SK-N-SH treated with all-trans-retinoic acid at 6 μM for 48 hours (cell line): ENCODE measurements at regions not wholly inside any gene's neighbourhood (a gene's known extent, or its start where the extent isn't known, plus 50 kb on each side); places are given as distances from the start of the nearest gene placed in this dataset.

Experiments used
- ESRRG ChIP-seq: fragments of 250-450 bp; sonication (Bioruptor Pico); IDR thresholded peaks from 2 replicates; pipeline ENCODE4 v1.6.1; 2021; ENCODE audit warnings: mild to moderate bottlenecking
- ISL1 ChIP-seq: fragments of 250-450 bp; sonication (Bioruptor Pico); IDR thresholded peaks from 2 replicates; pipeline ENCODE4 v2.1.2; 2022; ENCODE audit warnings: mild to moderate bottlenecking, moderate library complexity
- RARB ChIP-seq: fragments of 250-450 bp; sonication (Bioruptor Pico); IDR thresholded peaks from 2 replicates; pipeline ENCODE4 v1.8.0; 2021; ENCODE audit warnings: mild to moderate bottlenecking, moderate library complexity
- SNAI2 ChIP-seq: fragments of 250-450 bp; sonication (Bioruptor Pico); IDR thresholded peaks from 2 replicates; pipeline ENCODE4 v1.5.0; 2020; ENCODE audit warnings: mild to moderate bottlenecking, moderate library complexity
- TSHZ2 ChIP-seq: fragments of 250-450 bp; sonication (Bioruptor Pico); IDR thresholded peaks from 2 replicates; pipeline ENCODE4 v1.5.0; 2020; ENCODE audit warnings: mild to moderate bottlenecking, moderate library complexity
- ZC3H10 ChIP-seq: fragments of 250-450 bp; sonication (Bioruptor Pico); IDR thresholded peaks from 2 replicates; pipeline ENCODE4 v1.5.1; 2021; ENCODE audit warnings: mild to moderate bottlenecking, moderate library complexity
- ZNF70 ChIP-seq: fragments of 450-650 bp; formaldehyde crosslinking; IDR thresholded peaks from 2 replicates; pipeline ENCODE4 v1.5.0; 2020; ENCODE audit warnings: mild to moderate bottlenecking, moderate library complexity
- TF ChIP-seq, protein P1 (sequence below): fragments of 250-450 bp; sonication (Bioruptor Pico); IDR thresholded peaks from 2 replicates; pipeline ENCODE4 v1.8.0; 2021; ENCODE audit warnings: low read depth, mild to moderate bottlenecking, moderate library complexity, borderline replicate concordance

GRCh38 chr1:234911787-234912186, 216.8 kb downstream of the TOMM20 start:
- TF ChIP-seq ZNF70 (CRISPR knock-in tag) (no peak), RARB (CRISPR knock-in tag) (no peak), SNAI2 (CRISPR knock-in tag) (no peak), ISL1 (CRISPR knock-in tag) (no peak), TSHZ2 (no peak), ESRRG (CRISPR knock-in tag) (no peak), ZC3H10 (CRISPR knock-in tag) (no peak)
- TF ChIP-seq, protein P1, sequence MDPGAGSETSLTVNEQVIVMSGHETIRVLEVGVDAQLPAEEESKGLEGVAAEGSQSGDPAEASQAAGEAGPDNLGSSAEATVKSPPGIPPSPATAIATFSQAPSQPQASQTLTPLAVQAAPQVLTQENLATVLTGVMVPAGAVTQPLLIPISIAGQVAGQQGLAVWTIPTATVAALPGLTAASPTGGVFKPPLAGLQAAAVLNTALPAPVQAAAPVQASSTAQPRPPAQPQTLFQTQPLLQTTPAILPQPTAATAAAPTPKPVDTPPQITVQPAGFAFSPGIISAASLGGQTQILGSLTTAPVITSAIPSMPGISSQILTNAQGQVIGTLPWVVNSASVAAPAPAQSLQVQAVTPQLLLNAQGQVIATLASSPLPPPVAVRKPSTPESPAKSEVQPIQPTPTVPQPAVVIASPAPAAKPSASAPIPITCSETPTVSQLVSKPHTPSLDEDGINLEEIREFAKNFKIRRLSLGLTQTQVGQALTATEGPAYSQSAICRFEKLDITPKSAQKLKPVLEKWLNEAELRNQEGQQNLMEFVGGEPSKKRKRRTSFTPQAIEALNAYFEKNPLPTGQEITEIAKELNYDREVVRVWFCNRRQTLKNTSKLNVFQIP, result no peak
